NCI-H446 treated with DMSO at 0.1 percent for 48 hours (cell line): ENCODE measurements at regions not wholly inside any gene's neighbourhood (a gene's known extent, or its start where the extent isn't known, plus 50 kb on each side); places are given as distances from the start of the nearest gene placed in this dataset.
"Not testable (repeated sequence)": the region's sequence is repeated elsewhere in the genome, so short reads cannot be mapped to it uniquely, and the experiment has no call there.

Experiments
- DNase-seq: peaks from one replicate; lab custom pipeline; 2025; lab: John Stamatoyannopoulos, UW

DNA sequence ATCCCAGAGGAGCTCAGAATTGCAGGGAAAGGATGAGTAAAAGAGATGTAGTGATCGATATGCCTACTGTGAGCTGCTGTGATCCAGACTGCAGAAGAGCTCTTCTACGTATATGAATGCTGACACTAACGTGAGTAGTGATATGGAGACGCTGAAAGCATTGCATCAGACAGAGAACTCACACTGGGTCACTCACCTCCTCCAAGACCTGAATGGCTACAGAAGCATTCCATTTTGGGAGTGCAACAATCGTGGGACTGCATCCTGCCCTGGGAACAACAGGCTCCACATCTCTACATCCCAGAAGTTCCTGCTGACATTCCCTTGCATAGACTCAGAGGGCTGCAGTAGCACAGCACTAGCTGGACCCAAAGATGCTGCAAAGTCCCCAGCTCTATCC is 755.9 kb upstream of the MEF2C start:
- DNase-seq = no peak

DNA sequence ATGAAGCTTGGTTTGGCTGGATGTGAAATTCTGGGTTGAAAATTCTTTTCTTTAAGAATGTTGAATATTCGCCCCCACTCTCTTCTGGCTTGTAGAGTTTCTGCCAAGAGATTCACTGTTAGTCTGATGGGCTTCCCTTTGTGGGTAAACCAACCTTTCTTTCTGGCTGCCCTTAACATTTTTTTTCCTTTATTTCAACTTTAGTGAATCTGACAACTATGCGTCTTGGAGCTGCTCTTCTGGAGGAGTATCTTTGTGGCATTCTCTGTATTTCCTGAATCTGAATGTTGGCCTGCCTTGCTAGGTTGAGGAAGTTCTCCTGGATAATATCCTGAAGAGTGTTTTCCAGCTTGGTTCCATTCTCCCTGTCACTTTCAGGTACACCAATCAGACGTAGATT is 751.2 kb upstream of the MEF2C start:
- not testable (repeated sequence) for DNase-seq

DNA sequence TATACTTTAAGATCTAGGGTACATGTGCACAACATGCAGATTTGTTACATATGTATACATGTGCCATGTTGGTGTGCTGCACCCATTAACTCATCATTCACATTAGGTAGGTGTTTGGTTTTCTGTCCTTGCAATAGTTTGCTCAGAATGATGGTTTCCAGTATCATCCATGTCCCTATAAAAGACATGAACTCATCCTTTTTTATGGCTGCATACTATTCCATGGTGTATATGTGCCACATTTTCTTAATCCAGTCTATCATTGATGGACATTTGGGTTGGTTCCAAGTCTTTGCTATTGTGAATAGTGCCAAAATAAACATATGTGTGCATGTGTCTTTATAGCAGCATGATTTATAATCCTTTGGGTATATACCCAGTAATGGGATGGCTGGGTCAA is 747.1 kb upstream of the MEF2C start:
- DNase-seq = not testable (repeated sequence)

DNA sequence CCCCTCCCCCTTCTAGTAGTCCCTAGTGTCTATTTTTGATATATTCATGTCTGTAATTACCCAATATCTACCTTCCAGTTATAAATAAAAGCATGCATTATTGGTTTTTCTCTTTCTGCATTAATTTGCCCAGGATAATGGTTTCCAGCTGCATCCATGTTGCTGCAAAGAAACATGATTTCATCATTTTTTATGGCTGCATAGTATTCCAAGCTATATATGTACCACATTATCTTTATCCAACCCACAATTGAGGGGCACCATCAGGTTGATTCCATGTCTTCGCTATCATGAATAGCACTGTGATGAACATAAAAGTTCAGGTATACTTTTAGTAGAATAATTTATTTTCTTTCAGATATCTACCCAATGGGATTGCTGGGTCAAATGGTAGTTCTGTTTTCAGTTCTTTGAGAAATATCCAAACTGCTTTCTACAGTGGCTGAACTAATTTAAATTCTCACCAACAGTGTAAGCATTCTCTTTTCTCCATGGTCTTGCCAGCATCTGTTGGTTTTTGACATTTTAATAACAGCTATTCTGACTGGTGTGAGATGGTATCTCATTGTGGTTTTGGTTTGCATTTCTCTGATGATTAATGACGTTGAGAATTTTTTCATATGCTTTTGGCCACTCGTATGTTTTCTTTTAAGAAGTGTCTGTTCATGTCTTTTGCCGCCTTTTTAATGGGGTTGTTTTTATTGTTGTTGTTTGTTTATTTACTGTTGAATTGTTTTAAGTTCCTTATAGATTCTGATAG is 746.1 kb upstream of the MEF2C start:
- DNase-seq = no peak

DNA sequence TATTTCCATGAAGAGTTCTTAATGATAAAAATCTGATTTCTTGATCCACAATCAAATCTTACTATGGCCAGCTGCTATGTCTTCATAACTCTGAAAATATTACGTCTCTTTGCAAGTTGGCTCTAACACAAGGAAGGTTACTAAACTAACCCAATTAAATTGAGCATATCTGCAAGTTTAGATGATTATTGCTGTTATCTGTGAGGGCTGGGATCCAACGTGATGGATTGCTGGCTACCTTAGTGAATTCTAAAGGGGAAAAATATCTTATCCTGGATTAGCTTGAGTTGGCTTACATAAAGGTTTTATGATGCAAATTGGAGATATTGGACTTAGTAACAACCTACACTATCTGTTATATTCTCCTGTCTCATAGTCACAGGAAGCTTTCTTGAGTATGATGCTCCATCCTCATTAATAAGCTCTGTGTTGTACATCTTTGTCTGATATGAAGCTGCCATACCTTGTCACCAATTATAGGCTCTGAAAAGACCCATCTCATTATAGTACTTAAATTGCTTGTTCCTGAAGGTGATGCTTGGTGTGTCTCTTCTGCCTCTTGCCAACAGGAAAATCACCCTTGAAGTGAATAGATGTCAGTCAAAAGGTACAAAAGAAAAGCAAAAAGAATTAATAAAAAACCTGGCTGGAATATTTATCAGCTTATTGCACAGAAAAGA is 733.0 kb upstream of the MEF2C start:
- DNase-seq = no peak

DNA sequence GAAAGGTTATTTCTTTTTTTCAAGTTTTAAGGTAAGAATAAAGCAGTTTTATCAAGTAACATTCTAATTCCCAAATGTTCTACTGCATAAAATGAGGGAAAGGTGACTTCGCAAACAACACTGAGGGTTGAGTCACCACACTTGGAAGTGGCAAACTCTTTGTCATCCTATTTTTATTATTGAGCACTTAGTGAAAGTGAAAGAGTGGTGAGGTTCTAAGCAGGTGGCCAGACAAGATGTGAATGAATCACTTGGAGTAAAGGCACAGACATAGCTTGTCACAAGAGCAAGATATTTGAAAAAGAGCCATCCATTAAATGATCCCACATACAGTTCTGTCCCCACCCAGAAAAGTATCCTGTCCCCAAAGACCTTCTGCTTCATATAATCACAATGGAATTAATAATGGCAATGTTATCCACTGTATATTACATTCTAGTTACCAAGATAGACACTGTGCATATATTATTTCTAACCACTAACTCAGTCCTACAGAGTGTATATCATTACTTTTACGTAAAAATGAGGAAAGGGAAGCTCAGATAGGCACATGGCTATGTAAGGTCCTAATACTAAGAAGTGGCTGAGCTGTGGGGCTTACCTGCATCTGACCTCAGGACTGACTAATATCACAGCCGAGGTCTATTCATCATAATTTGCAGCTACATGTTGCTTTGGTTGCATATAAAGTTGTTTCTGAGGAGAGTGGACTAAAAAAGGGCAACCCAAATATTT is 730.4 kb upstream of the MEF2C start:
- no peak for DNase-seq

DNA sequence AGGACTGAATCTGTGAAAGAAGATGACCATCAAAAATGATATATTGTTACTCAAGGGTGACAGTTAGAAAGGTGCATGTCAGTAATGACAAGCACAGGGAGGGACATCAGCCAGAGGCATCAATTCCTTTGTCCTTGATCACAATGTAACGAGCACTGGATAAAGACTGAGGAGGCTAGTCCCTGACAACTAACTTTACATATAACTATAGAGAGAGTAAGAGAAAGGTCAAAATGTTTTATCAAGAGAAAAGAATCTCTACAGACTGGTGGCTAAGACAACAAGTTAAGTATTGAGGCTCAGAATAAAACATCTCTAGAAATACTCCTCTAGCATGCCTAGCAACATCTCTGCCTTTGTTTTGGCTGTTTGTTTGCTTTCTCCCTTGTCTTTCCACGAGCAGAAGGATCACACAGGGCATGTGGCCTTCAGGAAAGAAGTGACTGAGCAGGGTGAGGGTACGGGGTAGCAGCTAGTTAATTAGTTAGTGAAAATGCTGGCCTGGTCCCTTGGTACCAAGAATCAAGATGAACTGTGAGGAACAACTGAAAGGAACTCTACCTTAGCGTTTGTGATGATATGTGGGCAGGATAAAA is 724.1 kb upstream of the MEF2C start:
- DNase-seq = no peak

DNA sequence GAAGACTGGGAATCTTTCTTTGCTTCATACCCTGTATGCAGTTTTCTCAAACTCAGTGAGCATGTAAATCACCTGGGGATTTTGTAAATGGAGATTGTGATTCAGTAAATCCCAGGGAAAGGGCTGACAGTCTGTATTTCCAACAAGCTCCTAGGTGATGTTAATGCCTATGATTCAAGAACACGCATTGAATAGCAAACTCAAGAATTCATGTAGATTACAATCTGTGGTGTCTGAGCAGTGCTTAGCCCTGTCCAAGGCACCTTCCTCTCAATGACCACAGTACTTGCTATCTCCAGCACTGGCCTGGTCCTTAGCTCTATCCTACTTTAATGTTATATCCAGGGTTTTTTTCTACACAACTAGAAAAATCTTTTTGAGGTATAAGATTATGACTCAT is 721.4 kb upstream of the MEF2C start:
- no peak for DNase-seq

DNA sequence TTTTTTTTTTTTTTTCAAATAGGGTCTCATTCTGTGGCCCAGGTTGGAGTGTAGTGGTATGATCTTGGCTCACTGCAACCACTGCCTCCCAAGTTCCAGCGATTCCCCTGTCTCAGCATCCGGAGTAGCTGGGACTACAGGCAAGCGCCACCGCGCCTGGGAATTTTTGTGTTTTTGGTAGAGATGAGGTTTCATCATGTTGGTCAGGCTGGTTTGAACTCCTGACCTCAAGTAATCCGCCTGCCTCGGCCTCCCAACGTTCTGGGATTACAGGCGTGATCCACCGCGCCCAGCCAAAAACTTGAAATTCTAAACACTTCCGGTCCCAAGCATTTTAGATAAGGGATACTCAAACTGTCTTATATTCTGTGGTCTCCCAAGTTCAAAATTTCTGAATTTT is 718.9 kb upstream of the MEF2C start:
- no peak for DNase-seq

DNA sequence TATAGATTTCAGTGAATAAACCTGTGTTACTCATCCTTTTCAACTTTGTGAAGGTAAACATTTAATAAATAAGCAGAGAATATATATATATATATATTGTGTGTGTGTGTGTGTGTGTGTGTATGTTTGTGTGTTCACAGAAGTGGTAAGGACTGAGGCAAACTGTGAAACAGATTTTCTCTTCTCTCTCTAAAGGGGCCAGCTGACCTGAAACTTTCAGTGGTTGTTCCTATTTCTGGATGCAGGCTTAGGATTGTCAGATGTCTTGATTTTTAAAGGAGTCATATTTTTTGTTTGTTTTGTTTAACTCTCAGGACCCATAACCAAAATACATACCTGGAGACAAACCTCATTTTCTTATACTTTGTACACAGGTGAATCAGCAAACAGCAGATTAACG is 714.9 kb upstream of the MEF2C start:
- DNase-seq = no peak

DNA sequence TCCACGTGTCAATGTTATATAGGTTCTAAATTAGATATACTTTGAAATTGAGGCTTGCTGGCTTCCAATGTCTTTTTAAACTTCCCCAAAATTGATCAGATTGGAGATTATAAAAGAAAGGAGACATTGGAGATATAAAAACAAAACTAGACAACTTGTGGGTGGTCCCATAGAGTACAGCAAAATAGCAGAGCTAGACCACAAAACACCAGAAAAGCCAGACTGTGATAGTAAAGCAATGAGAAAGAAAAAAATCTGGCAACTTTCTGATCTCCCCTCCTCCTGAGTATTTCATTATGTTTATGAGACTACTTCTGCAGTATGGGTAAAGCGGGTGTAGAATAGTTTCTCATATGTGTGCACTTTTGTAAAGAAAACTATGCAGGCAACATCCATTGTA is 713.8 kb upstream of the MEF2C start:
- no peak for DNase-seq

DNA sequence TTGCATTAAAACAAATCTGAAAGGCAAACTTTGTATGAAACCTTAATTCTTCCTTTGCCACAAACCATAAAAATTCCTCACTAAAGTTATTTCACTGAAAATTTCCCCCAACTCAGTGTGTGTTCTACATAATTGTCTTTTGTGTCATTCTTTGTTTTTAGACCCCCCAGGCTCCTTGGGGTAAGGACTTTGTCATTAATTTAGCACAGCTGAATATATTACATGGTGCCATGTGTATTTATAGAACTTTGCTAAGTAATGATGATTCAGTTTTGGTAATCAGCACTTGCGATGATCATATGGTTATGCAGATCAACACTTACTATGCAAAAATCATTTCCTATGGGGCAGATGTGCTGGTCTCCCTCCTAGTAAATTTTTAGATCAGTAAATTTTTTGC is 712.1 kb upstream of the MEF2C start:
- DNase-seq = no peak

DNA sequence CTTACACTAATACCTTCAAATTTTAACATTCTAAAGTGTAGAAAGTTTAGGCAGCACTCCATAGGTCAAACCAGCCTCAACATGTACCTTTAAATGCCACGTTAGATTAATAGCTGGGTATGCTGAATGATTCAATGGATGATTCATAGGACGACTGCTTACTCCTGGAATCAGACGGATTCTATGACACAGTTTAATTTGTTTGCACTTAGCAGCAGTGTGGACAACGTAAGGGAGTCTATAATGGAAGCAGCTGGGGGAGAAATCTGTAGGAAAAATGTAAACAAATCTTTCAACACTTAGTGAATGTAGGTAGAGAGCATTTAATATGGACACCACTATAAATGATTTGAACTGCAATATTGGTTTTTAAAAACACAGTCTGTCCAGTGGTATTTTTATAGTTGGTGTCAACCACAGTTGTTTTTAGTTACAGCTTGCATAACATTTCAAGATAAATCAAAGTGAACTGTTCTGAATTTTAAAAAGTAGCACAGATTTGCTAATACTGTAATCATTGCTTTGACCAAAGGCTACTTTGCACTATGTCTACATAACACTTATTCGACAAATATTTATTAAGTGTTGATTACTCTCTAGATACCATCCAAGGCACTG is 701.5 kb upstream of the MEF2C start:
- no peak for DNase-seq

DNA sequence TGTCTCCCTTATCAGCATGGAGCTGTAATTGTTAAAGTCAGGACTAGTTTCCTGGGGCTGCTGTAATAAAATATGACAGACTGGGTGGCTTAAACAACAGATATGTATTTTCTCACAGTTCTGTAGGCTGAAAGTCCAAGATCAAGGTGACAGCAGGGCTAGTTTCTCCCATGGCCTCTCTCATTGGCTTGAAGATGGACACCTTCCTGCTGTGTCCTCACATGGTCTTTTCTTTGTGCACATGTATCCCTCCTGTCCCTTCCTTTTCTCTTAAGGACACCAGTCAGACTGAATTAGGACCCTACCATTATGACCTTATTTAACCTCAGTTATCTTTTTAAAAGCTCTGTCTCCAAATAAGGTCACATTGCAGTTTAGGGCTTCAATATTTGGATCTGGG is 700.5 kb upstream of the MEF2C start:
- DNase-seq = no peak

DNA sequence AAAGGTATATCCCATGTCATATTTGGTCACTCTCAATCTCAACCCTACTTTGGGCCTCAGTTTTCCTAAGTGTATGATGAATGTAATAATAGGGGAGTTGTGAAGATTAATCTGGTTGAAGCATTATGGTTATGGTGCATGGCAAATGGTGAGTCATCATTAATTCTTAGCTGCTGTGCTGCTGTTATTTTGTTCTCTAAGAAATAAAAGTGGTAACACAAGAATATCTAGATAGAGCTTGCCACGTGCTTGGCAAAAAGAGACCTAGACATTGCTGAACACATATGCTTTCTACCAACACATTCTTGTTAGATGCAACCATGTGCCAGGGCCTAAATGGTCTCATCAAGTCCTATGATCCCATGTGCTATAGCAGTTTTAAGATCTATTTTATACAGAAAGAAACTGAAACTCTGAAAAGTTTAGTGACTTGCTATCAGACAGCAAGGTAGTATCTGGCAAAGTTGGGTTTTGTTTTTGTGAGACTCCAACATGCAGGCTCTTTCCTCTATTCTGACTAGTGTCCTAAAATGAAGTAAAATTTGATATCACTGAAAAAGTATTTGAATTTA is 699.9 kb upstream of the MEF2C start:
- no peak for DNase-seq

DNA sequence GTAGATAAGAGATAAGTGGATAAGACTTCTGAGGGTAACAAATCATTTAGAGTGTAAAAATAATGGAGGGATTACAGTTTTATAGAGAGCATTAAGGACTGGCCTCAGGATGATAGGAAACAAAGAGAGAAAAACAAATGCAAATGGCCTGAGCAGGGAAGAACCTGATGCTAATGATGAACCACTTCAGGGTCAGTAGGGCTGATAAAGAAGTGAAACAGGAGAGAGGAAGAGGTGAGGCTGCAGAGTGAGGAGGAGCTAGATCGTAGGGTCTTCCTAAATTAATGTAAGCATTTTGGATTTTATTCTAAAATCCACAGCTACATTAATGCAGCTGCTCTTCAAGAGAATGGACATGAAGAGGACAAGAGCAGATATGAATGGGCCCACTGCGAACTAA is 698.0 kb upstream of the MEF2C start:
- DNase-seq = no peak

DNA sequence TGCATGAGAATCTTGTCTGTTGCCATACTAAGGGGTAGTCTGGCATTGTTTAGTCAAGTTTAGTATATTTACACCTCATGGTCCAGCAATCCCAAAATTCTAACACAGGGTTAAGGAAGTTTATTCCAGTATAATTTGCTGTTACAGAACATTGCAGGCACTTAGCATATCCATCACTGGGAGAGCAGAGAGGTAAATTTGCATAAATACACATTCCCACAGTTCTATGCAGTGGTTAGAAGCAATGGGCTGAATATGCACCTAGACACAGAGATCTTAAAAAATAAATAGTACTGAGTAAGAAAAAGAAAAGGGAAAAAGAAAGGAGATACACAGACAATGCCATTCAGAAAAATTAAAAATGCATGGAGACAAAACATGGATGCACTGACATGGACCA is 692.3 kb upstream of the MEF2C start:
- no peak for DNase-seq

DNA sequence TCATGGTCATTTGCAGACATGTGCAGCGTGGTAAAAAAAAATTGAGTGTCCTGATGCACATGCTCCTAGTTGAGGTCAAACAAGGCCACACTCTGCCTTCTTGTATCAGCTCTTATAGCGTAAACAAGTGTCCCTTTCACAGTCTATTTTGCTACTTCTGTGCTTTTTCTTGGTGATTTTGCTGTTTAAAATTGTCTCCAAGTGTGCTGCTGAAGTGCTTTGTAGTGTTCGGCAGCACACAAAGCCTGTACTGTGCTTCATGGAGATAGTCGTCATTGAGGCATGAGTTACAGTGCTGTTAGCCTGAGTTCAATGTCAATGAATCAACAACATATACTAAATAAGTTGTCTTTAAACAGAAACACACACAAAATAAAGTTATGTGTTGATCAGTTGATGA is 690.4 kb upstream of the MEF2C start:
- DNase-seq = no peak

DNA sequence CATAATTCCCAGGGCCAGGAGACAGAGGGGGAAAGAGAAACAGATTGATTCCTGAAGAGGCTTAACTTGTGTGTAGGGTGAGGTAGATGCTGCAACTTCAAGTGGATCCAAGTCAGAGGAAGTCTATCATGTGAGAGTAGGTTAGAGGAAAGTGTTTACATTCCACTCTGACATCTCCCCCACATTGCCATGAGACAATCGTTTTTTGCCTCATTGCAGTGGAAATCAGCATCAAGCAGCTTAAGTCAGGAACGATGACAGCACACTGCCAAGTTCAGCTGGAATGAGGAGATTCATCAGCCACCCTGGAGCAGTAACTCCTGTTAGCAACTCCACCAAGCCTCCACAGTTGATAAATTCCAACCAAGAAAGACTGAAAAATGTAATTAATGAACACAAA is 689.7 kb upstream of the MEF2C start:
- DNase-seq = no peak

DNA sequence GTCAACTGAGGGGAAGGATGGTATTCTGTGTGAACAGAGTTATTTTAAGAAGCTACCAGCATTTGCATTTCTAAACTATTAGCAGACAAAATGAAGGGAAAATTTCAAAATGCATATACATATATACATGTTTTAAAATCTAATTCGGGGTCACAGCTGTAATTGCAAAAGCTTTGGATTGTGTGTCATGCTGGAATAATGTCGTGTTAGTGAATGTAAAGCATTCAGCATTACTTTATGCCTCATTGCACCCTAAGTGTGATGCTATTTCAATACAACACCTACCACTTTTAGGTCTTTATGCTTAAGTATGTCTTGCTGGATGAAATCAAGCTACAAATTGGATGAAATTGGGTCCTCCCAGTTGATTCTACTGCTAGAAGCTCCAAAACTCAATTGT is 687.6 kb upstream of the MEF2C start:
- no peak for DNase-seq

DNA sequence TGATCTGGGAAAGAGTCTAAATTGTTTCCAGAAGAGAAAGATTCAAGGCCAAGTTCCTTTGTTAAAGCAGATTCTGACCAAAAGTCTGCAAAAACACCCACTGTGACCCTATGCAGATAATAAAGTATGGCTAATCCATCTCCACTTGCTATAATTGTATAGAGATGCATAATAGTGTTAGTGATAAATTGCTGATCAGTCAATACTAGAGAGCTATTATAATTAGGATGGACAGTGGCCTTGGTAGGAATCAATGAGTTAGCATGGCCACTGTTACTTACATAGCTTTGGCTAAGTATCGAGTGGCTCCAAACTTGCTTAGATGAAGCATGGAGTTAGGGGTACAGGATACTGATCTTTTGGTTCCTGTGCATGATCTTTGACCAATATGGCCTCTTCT is 683.4 kb upstream of the MEF2C start:
- DNase-seq = no peak

DNA sequence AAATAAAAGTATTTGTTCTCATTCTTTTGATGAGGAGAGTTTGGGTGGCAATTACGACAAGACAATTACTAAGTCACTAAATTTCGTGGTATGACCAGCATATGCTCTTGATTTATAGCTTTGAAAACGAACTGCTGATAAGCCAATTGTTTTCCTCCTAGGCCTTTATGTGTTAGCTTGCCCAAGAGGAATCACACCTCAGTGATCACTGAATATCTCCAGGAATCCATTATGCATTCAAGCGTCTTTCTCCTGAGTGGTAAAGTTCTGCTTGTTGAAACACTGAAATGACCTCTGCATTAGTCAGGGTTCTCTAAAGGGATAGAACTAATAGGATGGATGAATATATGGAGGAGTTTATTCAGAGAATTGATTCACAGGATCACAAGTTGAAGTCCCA is 677.7 kb upstream of the MEF2C start:
- no peak for DNase-seq
